SH-SY5Y (cell line): ENCODE measurements at regions not wholly inside any gene's neighbourhood (a gene's known extent, or its start where the extent isn't known, plus 50 kb on each side); places are given as distances from the start of the nearest gene placed in this dataset.

Experiments used
- GATA2 ChIP-seq: IDR thresholded peaks from 2 replicates; pipeline ENCODE4 v1.6.1; 2011; ENCODE audit warnings: mild to moderate bottlenecking, low read depth, low read length
- GATA3 ChIP-seq: IDR thresholded peaks from 2 replicates; pipeline ENCODE4 v1.6.1; 2011; ENCODE audit warnings: low read depth, mild to moderate bottlenecking, low read length, moderate library complexity

GRCh38 chr22:34135749-34136148 is 215.5 kb upstream of the LARGE1 start:
- TF ChIP-seq GATA2, result no peak
- TF ChIP-seq GATA3, result no peak
